HG03097 (cell line): ENCODE measurements at regions not wholly inside any gene's neighbourhood (a gene's known extent, or its start where the extent isn't known, plus 50 kb on each side); places are given as distances from the start of the nearest gene placed in this dataset.

Experiments used
- ATAC-seq: cut with Tn5 transposase; IDR thresholded peaks from one replicate; pipeline ENCODE4 v1.9.1; 2021; ENCODE audit not compliant: unreplicated experiment, low FRiP score

DNA sequence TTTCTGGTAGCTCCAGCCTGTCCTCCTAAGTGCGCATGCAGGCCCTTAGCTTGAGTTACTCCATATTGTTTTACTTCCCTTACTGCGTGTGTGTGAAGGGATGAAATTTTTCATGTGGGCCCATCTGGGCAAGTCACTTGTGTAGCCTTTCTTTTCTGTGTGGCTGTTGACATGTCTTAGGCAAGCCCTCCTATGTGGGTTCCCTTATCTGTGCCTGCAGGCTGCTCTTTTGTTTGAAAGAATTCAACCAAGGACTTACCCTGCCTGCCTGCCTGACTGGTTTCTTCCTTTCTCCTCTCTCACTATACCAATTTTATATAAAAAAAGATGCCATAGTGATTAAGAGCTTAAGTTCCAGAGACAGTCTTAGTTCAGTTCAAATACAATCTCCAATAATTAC lies 249.3 kb downstream of the ATG4C start:
- no peak for ATAC-seq

DNA sequence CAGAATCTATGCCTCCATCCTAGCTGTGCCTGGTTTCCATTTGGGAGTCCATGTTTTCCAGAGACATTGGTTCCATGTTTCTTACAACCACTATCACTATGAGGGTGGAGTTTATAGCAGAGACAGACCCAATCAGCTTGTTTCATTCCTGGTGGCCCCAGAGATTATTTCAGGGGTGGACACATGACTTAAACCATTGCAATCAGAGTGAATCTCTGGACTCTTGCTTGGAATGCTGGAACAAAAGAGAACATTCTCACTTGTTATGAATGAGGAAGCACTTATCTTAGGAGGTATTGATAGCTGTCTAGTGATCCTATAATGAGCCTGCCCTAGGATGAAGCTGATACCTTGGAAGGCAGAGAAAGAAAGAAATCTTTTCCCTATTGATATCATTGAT lies 250.3 kb downstream of the ATG4C start:
- ATAC-seq: no peak

DNA sequence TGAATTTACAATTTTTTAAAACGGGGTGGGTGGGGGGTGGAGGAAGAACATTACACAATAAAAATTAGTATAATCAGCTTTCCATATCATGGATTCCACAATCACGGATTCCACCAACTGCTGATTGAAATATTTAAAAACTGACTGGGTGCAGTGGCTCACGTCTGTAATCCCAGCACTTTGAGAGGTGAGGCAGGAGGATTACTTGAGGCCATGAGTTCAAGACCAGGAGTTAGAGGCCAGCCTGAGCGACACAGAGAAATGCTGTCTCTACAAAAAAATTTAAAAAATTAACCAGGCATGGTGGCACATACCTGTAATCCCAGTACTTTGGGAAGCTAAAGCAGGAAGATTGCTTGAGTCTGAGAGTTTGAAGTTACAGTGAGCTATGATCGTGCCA lies 254.7 kb downstream of the ATG4C start:
- ATAC-seq: no peak

DNA sequence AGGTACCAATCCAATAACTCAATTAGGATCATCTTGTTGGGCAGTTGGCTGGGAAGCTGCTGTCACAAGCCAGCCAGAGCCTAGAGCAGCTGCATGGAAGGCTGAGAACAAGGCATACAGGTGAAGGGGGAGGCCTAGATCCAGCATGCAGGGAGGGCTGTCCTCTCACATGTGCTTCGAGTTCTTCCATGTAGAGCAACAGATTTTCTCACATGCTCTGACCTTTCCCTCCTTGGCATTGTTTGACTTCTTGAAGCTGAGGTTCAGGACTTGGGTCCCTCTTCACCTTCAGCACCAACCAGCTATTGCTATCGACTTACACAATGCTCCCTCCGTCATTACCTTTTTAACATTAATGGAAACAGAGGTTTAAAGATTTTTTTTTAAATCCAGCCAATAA lies 257.7 kb downstream of the ATG4C start:
- ATAC-seq: no peak

DNA sequence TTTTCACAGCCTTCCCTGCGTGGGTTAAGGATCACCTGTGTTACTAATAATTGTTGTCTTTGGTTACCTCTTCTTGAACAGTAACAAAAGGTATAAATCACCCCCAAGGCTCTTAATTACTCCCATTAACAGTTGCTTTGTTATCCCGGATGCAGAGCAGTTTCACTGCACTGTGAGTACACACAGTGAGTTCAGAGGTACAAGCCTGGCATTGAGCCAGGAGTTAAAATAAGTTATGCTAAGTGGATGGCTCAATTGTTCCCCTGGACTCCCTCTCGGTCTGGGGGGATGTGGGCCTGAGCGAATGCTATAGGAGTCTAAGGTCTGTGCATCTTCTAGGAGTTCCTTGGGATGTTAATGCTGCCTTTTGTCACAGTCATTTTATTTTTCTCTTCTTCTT lies 258.3 kb downstream of the ATG4C start:
- no peak for ATAC-seq

DNA sequence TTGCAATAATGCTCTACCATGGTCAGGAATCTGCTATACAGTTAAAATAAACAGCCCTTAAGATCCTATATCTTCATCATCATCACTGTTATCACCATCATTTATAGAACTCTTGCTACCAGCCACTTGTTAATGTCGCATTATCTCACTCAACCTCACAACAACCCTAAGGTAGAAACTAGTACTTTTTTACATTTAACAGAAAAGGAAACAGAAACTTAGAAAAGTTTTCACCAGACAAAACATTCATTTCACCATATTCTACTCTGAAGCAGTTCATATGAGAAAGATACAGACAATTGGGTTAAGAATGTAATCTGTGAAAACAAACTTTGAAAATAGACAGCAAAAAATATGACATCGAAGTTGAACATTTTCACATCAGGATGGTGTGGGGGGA lies 262.6 kb downstream of the ATG4C start:
- ATAC-seq: no peak

DNA sequence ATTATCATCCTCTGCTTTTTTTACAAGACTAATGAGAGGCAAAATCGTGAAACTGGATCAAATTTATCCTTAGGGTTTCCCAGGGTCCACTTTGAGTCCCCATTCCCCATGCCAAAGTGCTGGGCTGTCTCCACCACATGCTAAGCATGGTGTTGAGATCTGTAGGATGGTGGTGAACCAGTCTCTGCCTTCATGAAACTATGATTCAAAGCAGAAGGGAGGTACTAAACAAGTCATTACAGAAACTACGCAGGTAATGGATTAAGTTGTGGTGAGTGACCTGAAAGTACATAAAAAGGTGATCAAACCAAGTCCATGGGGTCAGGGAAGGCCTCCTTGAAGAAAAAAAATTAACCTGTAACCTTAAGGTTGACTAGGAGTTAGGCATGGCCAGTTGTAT lies 265.2 kb downstream of the ATG4C start:
- ATAC-seq: no peak

DNA sequence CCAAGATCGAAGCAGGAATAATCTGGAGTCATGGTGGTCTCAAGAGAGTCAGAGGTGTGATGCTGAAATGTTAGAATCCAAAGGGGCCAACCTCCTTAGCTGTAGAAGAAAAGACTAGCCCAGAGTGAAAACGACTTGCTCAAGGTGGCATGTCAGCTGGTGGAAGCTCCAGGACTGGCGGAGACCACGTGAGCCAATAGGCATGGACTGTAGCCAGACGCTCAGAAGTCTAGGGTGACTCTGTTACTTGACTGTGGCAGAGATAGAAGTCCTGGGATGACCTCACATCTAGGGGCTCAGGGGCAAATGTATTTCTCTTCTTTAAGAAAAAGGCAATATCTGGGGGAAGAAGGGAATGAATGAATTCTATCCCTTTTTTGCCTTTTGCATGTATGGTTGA lies 267.4 kb downstream of the ATG4C start:
- no peak for ATAC-seq

DNA sequence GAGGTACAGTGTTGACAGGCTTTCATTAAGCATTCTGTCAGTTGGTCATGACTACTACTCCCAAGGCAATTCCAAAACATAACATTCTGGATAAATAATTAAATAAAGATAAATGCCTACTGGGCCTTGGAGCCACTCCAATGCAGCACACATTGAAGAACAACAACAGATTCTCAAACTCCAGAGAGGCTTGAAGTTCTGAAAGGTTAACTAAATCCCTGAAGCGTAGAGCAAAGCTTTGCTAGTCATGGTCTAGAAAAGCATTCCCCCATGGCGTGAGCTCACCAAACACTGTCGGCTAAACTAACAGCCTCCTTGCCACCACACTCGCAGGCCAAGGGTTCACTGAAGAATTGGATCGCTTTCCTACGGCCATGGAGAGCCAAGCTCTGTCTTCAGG lies 268.0 kb downstream of the ATG4C start:
- no peak for ATAC-seq

DNA sequence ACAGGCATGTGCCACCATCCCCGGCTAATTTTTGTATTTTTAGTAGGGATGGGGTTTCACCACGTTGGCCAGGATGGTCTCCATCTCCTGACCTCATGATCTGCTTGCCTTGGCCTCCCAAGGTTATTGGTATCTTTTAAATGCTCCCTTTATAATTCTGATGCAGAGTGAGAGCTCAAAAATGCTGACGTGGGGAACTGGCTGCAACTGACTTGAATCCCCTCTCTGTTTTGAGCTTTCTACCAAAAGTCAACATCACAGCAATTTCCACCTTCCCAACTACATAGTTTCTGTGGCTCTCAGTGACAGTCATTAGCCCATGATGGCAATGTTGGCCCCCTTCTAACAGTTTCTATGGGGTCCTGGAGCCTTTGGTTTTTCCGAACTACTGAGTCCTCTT lies 268.2 kb upstream of the FOXD3 start:
- ATAC-seq: no peak

DNA sequence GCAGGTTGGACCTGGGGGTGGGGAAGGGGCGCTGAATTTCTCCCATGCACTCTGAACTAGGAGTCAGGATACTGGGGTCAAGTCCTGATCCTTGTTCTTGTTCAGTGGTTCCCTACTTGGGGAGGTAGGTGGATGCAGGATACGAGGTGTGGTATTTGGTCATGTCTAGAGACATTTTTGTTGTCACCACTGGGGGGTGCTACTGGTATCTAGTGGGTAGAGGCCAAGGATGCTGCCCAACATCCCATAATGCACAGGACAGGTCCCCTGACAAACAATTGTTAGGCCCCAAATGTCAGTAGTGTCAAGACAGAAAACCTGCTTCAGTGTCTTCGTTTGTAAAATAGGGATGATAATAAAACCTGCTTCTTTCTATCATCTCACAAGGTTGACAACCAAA lies 259.0 kb upstream of the FOXD3 start:
- ATAC-seq: no peak

DNA sequence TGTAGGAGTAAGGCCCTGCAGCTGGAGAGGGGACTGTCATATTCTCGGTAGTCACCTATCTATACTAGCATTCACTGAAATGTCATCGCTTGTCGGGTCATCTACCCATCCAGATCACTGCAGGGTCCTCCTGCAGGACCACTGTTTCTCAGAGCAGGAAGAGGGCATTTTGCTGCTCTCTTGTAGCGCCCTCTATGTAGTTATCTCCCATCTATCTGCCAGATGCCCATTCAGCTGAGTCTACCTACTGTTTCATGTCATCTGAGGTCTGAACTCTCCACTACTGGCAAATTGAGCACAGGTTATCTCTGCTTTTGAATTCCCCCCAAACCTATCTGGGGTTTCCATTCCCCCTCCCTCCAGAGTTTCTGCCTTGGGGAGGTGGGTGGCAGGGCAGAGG lies 258.2 kb upstream of the FOXD3 start:
- no peak for ATAC-seq

DNA sequence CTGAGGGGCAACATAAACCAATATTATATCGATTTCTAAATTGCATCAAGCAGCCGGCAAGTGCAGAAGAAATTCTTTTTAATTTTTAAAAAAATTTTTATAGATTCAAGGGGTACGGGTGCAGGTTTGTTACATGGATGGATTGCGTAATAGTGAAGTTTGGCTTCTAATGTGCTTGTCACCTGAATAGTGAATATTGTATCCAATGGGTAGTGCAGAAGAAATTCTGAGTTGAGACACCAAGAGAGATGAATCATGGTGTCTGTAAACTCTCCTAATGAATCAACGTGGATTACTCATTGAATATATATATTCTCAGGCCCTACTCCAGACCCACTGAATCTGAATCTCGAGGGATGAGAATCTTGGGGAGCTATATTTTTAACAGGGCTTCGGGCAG lies 253.7 kb upstream of the FOXD3 start:
- ATAC-seq: no peak

DNA sequence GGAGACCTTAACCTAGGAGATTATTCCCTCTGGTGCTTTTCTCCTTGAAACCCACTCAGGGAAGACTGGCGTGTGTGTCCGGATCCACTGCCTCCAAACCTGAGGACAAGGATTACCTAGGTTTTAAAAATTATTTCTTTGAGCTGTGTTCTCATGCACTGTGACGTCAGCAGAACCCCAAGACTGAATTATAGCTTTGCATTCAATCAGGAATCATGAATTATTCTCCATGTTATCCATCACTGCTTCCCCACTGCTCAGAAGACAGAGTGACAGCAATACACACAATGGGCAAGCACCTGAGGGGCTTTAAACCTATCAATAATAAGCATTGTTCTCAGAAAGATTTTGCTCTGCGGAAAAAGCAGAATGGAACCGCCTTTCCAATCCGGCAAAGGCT lies 253.2 kb upstream of the FOXD3 start:
- ATAC-seq: no peak

DNA sequence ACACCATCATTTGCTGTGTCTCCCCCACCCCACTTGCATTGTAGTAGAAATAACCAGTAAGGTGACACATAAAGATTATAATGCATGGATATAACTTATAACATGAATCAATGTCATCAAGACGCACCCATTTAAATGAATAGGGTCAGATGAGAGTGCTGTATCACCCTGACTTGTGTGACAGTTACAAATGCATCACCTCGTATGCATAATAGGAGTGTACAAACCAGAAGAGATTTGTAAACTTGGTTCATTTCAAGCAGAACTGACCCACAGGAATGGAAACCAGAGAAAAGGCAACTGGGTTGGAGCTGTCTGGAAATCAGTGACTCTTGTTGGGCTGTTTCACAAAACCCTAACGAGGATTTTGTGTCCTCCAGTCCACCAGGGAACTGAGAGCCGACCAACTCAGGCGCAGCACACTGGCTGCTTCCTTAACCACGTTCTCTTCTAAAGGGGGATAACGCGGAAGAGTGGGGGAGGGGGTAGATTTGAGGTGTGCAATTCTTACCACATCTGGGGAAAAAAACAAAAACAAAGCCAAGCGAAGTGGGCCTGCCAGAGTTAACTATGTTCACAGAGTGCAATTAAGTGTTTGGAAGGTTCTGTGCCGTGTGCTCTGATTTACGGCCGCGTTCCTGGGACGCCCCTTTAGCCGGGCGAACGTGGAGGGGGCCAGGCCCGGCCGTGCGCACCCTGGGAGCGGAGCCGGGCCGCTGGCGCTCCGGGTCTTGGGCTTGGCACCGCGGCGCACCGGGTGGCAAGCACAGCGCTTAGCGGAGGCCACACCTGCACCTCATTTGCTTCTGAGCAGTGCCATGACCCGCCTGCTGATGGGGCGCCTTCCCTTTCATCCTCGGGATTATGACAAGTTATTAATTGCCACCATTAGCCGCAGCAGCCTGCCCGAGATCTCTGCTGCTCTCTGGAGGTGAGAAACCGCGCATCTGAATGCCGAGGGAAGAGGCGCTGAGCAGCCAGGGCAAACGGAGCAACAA lies 248.8 kb upstream of the FOXD3 start:
- ATAC-seq: no peak

DNA sequence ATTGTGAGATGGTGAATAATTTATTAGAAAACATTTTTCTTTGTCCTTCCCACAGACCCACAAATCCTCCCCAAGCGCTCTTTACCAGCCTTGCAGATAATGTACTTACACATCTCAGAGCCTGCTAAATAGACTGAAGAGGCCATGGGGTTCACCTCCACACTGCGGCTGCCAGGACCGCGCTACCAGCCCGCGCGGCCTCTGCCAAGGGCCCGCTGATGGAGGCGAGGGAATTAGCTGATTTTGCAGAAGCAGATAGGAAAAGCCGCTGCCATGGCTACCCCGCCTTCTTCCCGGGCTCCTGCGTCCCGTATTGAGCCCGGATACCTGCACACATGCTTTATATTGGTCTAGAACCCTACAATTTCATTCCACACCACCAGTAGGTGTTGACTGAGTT lies 248.0 kb upstream of the FOXD3 start:
- no peak for ATAC-seq

DNA sequence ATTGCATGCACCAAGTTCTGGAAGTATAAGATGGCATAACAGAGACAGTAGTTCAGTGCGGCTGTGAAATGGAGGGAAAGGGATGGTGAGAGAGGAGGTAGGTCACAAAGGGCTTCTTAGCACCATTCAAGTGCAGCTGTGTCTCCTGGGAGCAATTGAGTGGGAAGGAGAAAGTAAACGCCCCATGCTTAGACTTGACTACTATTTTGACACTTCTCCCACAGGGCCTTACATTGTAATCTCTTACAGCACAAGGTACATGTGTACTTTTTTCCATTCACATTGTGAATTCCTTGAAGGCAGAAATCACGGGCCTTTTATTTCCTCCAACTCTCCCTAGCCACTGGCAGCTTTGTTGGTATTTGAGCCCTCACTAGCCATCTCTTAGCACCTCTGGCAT lies 239.6 kb upstream of the FOXD3 start:
- no peak for ATAC-seq

DNA sequence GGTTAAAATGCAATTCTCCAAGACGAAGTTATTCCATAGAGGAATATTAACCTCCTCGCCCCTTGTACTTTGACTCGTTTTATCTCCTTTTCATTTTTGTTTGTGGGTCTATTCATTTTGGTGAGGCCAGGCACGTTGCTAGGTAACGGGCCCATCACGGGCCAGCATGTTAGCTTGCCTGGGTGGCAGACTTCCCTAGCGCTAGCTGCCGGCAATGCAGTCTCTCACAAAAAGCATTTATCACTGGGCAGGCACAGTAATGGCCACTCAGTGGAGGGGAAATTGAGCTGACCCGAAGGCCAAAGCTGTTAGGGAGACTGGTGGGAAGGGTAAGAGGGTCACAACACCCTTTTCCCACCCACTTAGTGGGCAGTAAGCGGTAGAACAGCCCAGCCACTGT lies 234.4 kb upstream of the FOXD3 start:
- no peak for ATAC-seq

DNA sequence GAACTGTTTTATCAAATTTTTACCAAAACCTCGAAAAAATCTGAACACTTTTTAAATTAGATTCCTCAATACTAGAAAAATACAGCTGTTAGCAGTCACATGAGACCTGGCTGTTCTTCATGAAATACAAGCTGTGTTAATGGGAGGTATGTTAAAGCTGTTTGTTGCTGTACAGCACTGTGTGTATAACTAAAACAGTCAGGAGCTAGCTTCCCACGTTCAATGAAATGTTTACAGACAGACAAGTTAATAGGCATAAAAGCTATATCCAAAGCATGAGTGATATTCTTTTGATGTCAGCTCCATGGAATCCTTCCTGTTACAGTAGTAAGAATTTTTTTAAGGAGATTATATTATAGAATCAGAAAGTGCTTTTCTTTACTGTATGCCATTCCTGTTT lies 223.2 kb upstream of the FOXD3 start:
- no peak for ATAC-seq

DNA sequence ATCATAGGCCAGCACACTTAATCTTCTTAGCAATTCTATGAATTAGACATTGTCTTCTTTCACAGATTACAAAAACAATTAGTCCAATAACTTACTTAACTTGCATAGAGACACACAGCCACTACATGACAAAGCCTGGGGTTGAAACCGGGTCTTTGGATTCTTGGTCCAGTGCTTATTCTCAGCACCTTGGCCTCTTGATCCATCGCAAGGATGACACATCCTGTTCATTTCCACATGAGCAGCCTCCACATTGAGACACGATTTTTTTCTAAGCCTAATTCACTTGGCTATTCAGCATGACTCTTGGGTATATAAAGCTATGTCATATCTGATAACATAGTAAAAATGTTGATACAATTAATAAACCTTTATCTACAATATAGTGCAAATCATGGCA lies 221.0 kb upstream of the FOXD3 start:
- no peak for ATAC-seq

DNA sequence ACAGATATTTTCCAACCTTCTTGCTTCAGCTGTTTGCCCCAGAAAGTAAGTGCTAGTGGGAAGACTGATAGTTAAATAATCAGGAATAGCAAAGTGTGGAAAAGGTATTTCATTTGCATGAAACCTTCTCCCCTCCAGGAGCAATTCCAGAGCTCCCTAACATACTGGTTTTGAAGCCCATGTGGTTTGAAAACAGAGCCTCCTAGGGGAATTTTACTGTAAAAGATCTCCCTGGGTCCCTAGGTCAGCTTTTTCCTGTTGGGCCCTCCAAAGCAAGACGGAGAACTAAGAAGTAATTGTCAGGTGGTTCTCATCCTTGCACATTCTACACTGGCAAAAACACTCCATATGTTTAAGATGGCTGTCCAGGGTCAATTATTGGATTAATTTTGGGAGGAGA lies 218.7 kb upstream of the FOXD3 start:
- no peak for ATAC-seq

DNA sequence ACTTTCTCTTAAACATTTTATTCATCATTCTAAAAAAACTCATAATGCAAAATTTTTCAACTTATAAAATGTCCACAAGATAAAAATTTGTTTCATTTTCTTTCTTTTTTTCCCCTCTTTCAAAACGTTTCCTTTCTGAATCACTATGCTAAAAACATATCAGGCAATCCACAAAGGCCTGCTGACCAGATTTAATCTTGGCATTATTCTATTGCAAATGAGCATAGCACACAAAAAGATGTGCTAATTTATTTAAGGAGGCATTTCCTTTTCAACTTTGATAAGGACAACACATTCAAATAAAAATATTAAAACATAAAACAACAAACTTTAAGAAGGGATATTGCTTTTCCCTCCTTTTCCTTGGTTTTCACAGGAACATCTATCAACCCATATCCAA lies 215.3 kb upstream of the FOXD3 start:
- no peak for ATAC-seq

DNA sequence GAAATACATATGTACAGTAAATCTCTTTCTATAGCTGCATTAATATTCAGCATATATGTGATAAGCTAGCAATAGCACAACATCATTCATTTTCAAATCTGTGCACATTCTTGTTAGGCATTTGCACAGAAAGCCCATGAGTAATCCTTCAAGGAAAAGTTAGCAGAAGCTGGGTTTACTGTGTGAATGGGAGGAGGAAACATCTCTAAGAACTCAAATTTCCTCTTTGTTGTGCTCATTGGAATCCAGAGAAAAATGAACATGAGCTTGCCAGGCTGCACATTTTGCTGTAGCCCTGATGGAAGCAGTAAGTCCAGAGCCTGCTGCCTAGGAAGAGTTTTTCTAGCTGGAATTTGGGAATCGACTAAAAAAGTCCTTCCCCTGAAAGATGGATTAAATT lies 214.2 kb upstream of the FOXD3 start:
- ATAC-seq: no peak
